H1 (cell line): ENCODE measurements at regions not wholly inside any gene's neighbourhood (a gene's known extent, or its start where the extent isn't known, plus 50 kb on each side); places are given as distances from the start of the nearest gene placed in this dataset.

Experiments used
- CTCF ChIA-PET: fragments of 300-600 bp; sonication (Branson Sonifier 250); formaldehyde crosslinking; loops from one replicate; lab custom pipeline; 2021; ENCODE audit not compliant: partially characterized antibody; lab: Charles Lee
- POLR2A ChIA-PET: fragments of 300-600 bp; sonication (Branson Sonifier 250); formaldehyde crosslinking; loops from one replicate; lab custom pipeline; 2021; ENCODE audit warnings: inconsistent platforms; ENCODE audit not compliant: partially characterized antibody; lab: Charles Lee
- DNase-seq, 2 experiments: peaks; one replicate each; pipeline versions ENCODE4 v3.0.0 to v3.0.0-alpha.2; 2010 to 2022; ENCODE audit warnings: low spot score in 2 of 2, low read depth in 1 of 2, mixed read lengths in 1 of 2
- FAIRE-seq: peaks from 2 replicates; lab custom pipeline; 2011; peaks lifted over from hg19 to GRCh38; lab: Jason Lieb, UNC
- H2AFZ ChIP-seq: 2 replicates; pipeline ENCODE4 v1.8.1; 2012; ENCODE audit warnings: low read length, inconsistent platforms
- H2AK5ac ChIP-seq: 2 replicates; pipeline ENCODE4 v1.6.1; 2013; ENCODE audit warnings: low read depth, low read length
- H2BK120ac ChIP-seq: replicated peaks from 2 replicates; pipeline ENCODE3; 2013; ENCODE audit warnings: low read depth, low read length, inconsistent platforms
- H2BK12ac ChIP-seq: 2 replicates; pipeline ENCODE4 v1.6.1; 2013; ENCODE audit warnings: low read depth, low read length
- H2BK15ac ChIP-seq: 2 replicates; pipeline ENCODE4 v1.6.1; 2013; ENCODE audit warnings: low read length
- H2BK20ac ChIP-seq: 2 replicates; pipeline ENCODE4 v1.6.1; 2013; ENCODE audit warnings: low read length
- H2BK5ac ChIP-seq: 2 replicates; pipeline ENCODE4 v1.6.1; 2013; ENCODE audit warnings: low read depth, low read length
- H3K14ac ChIP-seq: 2 replicates; pipeline ENCODE4 v1.6.1; 2013; ENCODE audit warnings: inconsistent platforms; ENCODE audit not compliant: insufficient read length
- H3K18ac ChIP-seq: 2 replicates; pipeline ENCODE4 v1.6.1; 2013; ENCODE audit warnings: low read length; ENCODE audit errors: extremely low read depth
- H3K23ac ChIP-seq: 2 replicates; pipeline ENCODE4 v1.6.1; 2013; ENCODE audit warnings: inconsistent platforms; ENCODE audit not compliant: insufficient read length
- H3K23me2 ChIP-seq: 2 replicates; pipeline ENCODE4 v1.6.1; 2013; ENCODE audit warnings: low read depth, low read length
- H3K27ac ChIP-seq: 2 replicates; pipeline ENCODE4 v1.6.1; 2011; ENCODE audit warnings: low read depth, low read length, inconsistent platforms
- H3K27me3 ChIP-seq, 4 experiments: replicated peaks in 1 of 4; 1 replicate in 1 of 4; 2 replicates in 3 of 4; pipeline versions ENCODE4 v1.6.1 to v1.8.1; 2011 to 2013; ENCODE audit warnings: low read length in 3 of 4, mild to moderate bottlenecking in 3 of 4, inconsistent platforms in 2 of 4, mixed read lengths in 2 of 4, moderate library complexity in 1 of 4; ENCODE audit not compliant: control insufficient read depth in 3 of 4, insufficient read depth in 3 of 4; ENCODE audit errors: extremely low read depth in 1 of 4
- H3K36me3 ChIP-seq, 4 experiments: 2 replicates each; pipeline versions ENCODE4 v1.6.1 to v1.8.1; 2011 to 2013; ENCODE audit warnings: mild to moderate bottlenecking in 4 of 4, low read length in 3 of 4, moderate library complexity in 2 of 4, control low read depth in 1 of 4, inconsistent platforms in 1 of 4; ENCODE audit not compliant: insufficient read depth in 4 of 4, control insufficient read depth in 2 of 4
- H3K4ac ChIP-seq: replicated peaks from 2 replicates; pipeline ENCODE3; 2013; ENCODE audit warnings: low read length, low read depth, mixed read lengths, inconsistent platforms; ENCODE audit not compliant: insufficient read length
- H3K4me1 ChIP-seq, 4 experiments: replicated peaks in 1 of 4; 1 replicate in 1 of 4; 2 replicates in 3 of 4; pipeline versions ENCODE4 v1.6.1 to v1.8.1; 2011 to 2013; ENCODE audit warnings: low read length in 3 of 4, inconsistent platforms in 2 of 4, mixed read lengths in 1 of 4; ENCODE audit not compliant: insufficient read depth in 4 of 4, control insufficient read depth in 3 of 4
- H3K4me2 ChIP-seq, 2 experiments: 2 replicates each; pipeline versions ENCODE4 v1.6.1 to v1.8.1; 2011 to 2013; ENCODE audit warnings: low read depth in 2 of 2, low read length in 2 of 2, control low read depth in 1 of 2, inconsistent platforms in 1 of 2, mild to moderate bottlenecking in 1 of 2; ENCODE audit not compliant: insufficient read depth in 1 of 2
- H3K4me3 ChIP-seq, 4 experiments: fragments of 200-600, 300-600 bp in 1 of 4; sonication (generic), shearing (Covaris generic), sonication (Bioruptor Twin) in 1 of 4; 2 replicates each; pipeline versions ENCODE4 v1.5.1 to v1.8.1; 2011 to 2016; ENCODE audit warnings: low read length in 4 of 4, low read depth in 3 of 4, control low read depth in 2 of 4, inconsistent platforms in 2 of 4, mild to moderate bottlenecking in 2 of 4, mixed read lengths in 1 of 4, moderate library complexity in 1 of 4; ENCODE audit not compliant: insufficient read depth in 2 of 4; ENCODE audit errors: extremely low read depth in 1 of 4
- H3K56ac ChIP-seq: replicated peaks from 2 replicates; pipeline ENCODE3; 2013; ENCODE audit warnings: low read depth, mild to moderate bottlenecking, mixed read lengths, low read length, inconsistent platforms; ENCODE audit not compliant: insufficient read length
- H3K79me1 ChIP-seq: 2 replicates; pipeline ENCODE4 v1.6.1; 2013; ENCODE audit warnings: low read depth, low read length, control low read depth
- H3K79me2 ChIP-seq, 2 experiments: 2 replicates each; pipeline versions ENCODE4 v1.6.1 to v1.8.1; 2012 to 2013; ENCODE audit warnings: low read length in 2 of 2, mild to moderate bottlenecking in 2 of 2, inconsistent platforms in 1 of 2; ENCODE audit not compliant: insufficient read depth in 2 of 2, control insufficient read depth in 1 of 2
- H3K9ac ChIP-seq, 4 experiments: replicated peaks in 1 of 4; 1 replicate in 1 of 4; 2 replicates in 3 of 4; pipeline versions ENCODE4 v1.6.1 to v1.8.1; 2011 to 2013; ENCODE audit warnings: low read depth in 3 of 4, low read length in 3 of 4, control low read depth in 2 of 4, mild to moderate bottlenecking in 2 of 4, moderate library complexity in 2 of 4, inconsistent platforms in 1 of 4; ENCODE audit errors: extremely low read depth in 1 of 4
- H3K9me3 ChIP-seq, 2 experiments: 2 replicates each; pipeline versions ENCODE4 v1.6.1 to v1.8.1; 2012 to 2013; ENCODE audit warnings: mild to moderate bottlenecking in 2 of 2, moderate library complexity in 2 of 2, control low read depth in 1 of 2, inconsistent platforms in 1 of 2, low read depth in 1 of 2, low read length in 1 of 2, mixed read lengths in 1 of 2; ENCODE audit not compliant: insufficient read depth in 2 of 2
- H4K20me1 ChIP-seq, 2 experiments: replicated peaks in 1 of 2; 2 replicates each; pipeline versions ENCODE3 to v1.8.1; 2011 to 2013; ENCODE audit warnings: inconsistent platforms in 2 of 2, low read length in 2 of 2, mild to moderate bottlenecking in 1 of 2; ENCODE audit not compliant: insufficient read depth in 2 of 2, control insufficient read depth in 1 of 2
- H4K5ac ChIP-seq: 2 replicates; pipeline ENCODE4 v1.6.1; 2013; ENCODE audit warnings: low read length, low read depth, mixed read lengths, inconsistent platforms; ENCODE audit not compliant: insufficient read length
- H4K8ac ChIP-seq: 2 replicates; pipeline ENCODE4 v1.8.0; 2013; ENCODE audit warnings: mild to moderate bottlenecking, moderate library complexity, low read length, inconsistent platforms; ENCODE audit not compliant: insufficient read depth; ENCODE audit errors: extremely low read depth
- H4K91ac ChIP-seq: replicated peaks from 2 replicates; pipeline ENCODE3; 2013; ENCODE audit warnings: low read length, mixed read lengths, inconsistent platforms; ENCODE audit not compliant: insufficient read length
- EZH2 ChIP-seq: fragments of 200-600 bp; sonication (generic); IDR thresholded peaks from 2 replicates; pipeline ENCODE4 v1.7.1; 2012; ENCODE audit warnings: low read depth, mild to moderate bottlenecking, moderate library complexity, low read length, inconsistent platforms; ENCODE audit not compliant: severe bottlenecking
- FOSL1 ChIP-seq: IDR thresholded peaks from 2 replicates; pipeline ENCODE4 v1.6.1; 2011; ENCODE audit warnings: mild to moderate bottlenecking, low read depth, low read length, moderate library complexity; ENCODE audit not compliant: insufficient read depth
- KDM1A ChIP-seq: fragments of 200-600, 300-600 bp; sonication (generic); IDR thresholded peaks from 2 replicates; pipeline ENCODE4 v1.7.1; 2016; ENCODE audit warnings: mild to moderate bottlenecking, low read length, borderline replicate concordance
- KDM5A ChIP-seq: fragments of 200-600 bp; IDR thresholded peaks from 2 replicates; pipeline ENCODE4 v1.7.1; 2012; ENCODE audit warnings: mild to moderate bottlenecking, low read length, inconsistent platforms, mixed read lengths
- POLR2AphosphoS5 ChIP-seq: IDR thresholded peaks from 2 replicates; pipeline ENCODE4 v1.6.1; 2011; ENCODE audit warnings: low read depth, low read length
- POU5F1 ChIP-seq: IDR thresholded peaks from 2 replicates; pipeline ENCODE4 v1.6.1; 2011; ENCODE audit warnings: low read depth, mild to moderate bottlenecking, low read length, moderate library complexity
- SIRT6 ChIP-seq: IDR thresholded peaks from one replicate; pipeline ENCODE4 v1.7.1; 2012; ENCODE audit warnings: low read length, inconsistent platforms
- SUZ12 ChIP-seq: fragments of 200-600 bp; sonication (generic); IDR thresholded peaks from 2 replicates; pipeline ENCODE4 v1.6.1; 2012; ENCODE audit warnings: mild to moderate bottlenecking, inconsistent platforms, low read length, moderate library complexity, mixed read lengths
- TAF7 ChIP-seq: optimal IDR thresholded peaks from 2 replicates; pipeline ENCODE3; 2011; ENCODE audit warnings: low read depth, mild to moderate bottlenecking, inconsistent platforms, low read length, moderate library complexity, borderline replicate concordance
- TCF12 ChIP-seq: IDR thresholded peaks from 2 replicates; pipeline ENCODE4 v1.6.1; 2011; ENCODE audit warnings: low read depth, mild to moderate bottlenecking, low read length
- WGBS, 2 experiments: shearing (Covaris generic) in 1 of 2; methylation state at CpG; one replicate each; pipeline versions ENCODE4 v1.1.6 to v1.1.7; 2013 to 2015; ENCODE audit warnings: low lambda C conversion rate in 2 of 2, mixed read lengths in 2 of 2, inconsistent platforms in 1 of 2, low coverage in 1 of 2, missing lambda C conversion rate in 1 of 2; ENCODE audit not compliant: insufficient replicate concordance in 2 of 2, insufficient coverage in 1 of 2, insufficient read length in 1 of 2; ENCODE audit errors: extremely low coverage in 1 of 2, missing lambda C conversion rate in 1 of 2; 5-methylcytosine and 5-hydroxymethylcytosine counted together
- TF ChIP-seq, protein P1 (sequence below): IDR thresholded peaks from 2 replicates; pipeline ENCODE4 v1.6.1; 2012; ENCODE audit warnings: low read length, inconsistent platforms

DNA sequence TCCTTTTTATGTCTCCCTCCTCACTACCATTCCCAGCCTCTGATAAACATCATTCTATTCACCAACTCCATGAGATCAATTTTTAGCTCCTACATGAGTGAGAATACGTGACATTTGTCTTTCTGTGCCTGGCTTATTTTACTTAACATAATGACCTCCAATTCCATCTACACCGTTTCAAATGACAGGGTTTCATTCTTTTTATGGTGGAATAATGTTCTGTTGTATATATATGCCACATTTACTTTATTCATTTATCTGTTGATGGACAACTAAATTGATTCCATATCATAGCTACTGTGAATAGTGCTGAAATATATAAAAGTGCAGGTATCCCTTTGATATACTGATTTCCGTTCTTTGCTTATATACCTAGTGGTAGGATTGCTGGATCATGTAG is 503.9 kb downstream of the SMARCA1 start:
- no peaks in the 10 kb centered on the region for H3K79me1 ChIP-seq
- 91% methylated on average over 3 of the region's 3 CpGs; no CpG with 5 or more reads in 1 of the 2 experiments for WGBS, 2 experiments
- H3K4me1 ChIP-seq: peaks cover 0 to 2% (median 1%) of the 10 kb centered on the region in 4 experiments; a peak in 3 of 7 replicates
- no peaks in the 10 kb centered on the region for H3K27me3 ChIP-seq
- no peaks in the 10 kb centered on the region for H3K79me2 ChIP-seq
- H3K9me3 ChIP-seq: no peaks in the 10 kb centered on the region
- ChIA-PET CTCF (no interaction called here), POLR2A (no interaction called here)
- H4K91ac ChIP-seq: no peak overlapping the region
- H3K4me3 ChIP-seq: no peak overlapping the region
- FAIRE-seq (no peak), DNase-seq (no peak)
- H2BK15ac ChIP-seq: no peak overlapping the region
- H2AK5ac ChIP-seq: no peak overlapping the region
- no peaks in the 10 kb centered on the region for H4K20me1 ChIP-seq
- H4K8ac ChIP-seq: no peak overlapping the region
- no peak overlapping the region for H2AFZ ChIP-seq
- no peak overlapping the region for H3K18ac ChIP-seq
- no peak overlapping the region for H3K27ac ChIP-seq
- no peaks in the 10 kb centered on the region for H3K36me3 ChIP-seq
- no peak overlapping the region for H2BK12ac ChIP-seq
- no peak overlapping the region for H2BK20ac ChIP-seq
- H2BK5ac ChIP-seq: no peak overlapping the region
- no peak overlapping the region for H3K14ac ChIP-seq
- no peaks in the 10 kb centered on the region for H3K23me2 ChIP-seq
- no peak overlapping the region for H3K4ac ChIP-seq
- no peak overlapping the region for H2BK120ac ChIP-seq
- no peak overlapping the region for H3K23ac ChIP-seq
- no peak overlapping the region for H3K9ac ChIP-seq
- H3K56ac ChIP-seq: no peak overlapping the region
- no peak overlapping the region for H4K5ac ChIP-seq
- H3K4me2 ChIP-seq: no peak overlapping the region
- TF ChIP-seq FOSL1: no peak
- TF ChIP-seq, protein P1, sequence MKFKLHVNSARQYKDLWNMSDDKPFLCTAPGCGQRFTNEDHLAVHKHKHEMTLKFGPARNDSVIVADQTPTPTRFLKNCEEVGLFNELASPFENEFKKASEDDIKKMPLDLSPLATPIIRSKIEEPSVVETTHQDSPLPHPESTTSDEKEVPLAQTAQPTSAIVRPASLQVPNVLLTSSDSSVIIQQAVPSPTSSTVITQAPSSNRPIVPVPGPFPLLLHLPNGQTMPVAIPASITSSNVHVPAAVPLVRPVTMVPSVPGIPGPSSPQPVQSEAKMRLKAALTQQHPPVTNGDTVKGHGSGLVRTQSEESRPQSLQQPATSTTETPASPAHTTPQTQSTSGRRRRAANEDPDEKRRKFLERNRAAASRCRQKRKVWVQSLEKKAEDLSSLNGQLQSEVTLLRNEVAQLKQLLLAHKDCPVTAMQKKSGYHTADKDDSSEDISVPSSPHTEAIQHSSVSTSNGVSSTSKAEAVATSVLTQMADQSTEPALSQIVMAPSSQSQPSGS: no peak
- no peak for TF ChIP-seq POLR2AphosphoS5
- TF ChIP-seq TAF7: no peak
- TF ChIP-seq SIRT6: no peak
- TF ChIP-seq SUZ12: no peak
- TF ChIP-seq TCF12: no peak
- TF ChIP-seq KDM5A: no peak
- TF ChIP-seq KDM1A: no peak
- no peak for TF ChIP-seq POU5F1
- no peak for TF ChIP-seq EZH2
